HepG2 (cell line): ENCODE measurements at regions not wholly inside any gene's neighbourhood (a gene's known extent, or its start where the extent isn't known, plus 50 kb on each side); places are given as distances from the start of the nearest gene placed in this dataset.

Source experiments
- ATAC-seq: fragments of 200-7000 bp; cut with Tn5 transposase; 3 replicates; pipeline ENCODE4 v1.9.1; 2020; ENCODE audit warnings: mild to moderate bottlenecking, moderate library complexity
- BruUV-seq: library from RNA; stranded (reverse); fragments of 400-500 nt; replicated peaks from 2 replicates; lab custom pipeline; 2021; lab: Mats Ljungman, UMichigan
- CTCF ChIA-PET: fragments of 300-600 bp; formaldehyde crosslinking; extraction: SDS; loops from one replicate; lab custom pipeline; 2021; ENCODE audit warnings: low total read pairs, inconsistent platforms, low intra/inter-chr PET ratio; lab: Yijun Ruan, JAX
- POLR2A ChIA-PET: fragments of 350-600 bp; sonication (Branson Sonifier 250); formaldehyde crosslinking; loops from one replicate; lab custom pipeline; 2020; ENCODE audit warnings: antibody characterized with exemption, inconsistent platforms; lab: Yijun Ruan, JAX
- DNase-seq: peaks from one replicate; pipeline ENCODE4 v3.0.0-alpha.2; 2015; ENCODE audit warnings: low spot score
- FAIRE-seq: peaks from 3 replicates; lab custom pipeline; 2011; peaks lifted over from hg19 to GRCh38; lab: Jason Lieb, UNC
- H2AFZ ChIP-seq: one replicate; pipeline ENCODE4 v1.6.1; 2011; ENCODE audit warnings: low read length, inconsistent platforms
- H3K27ac ChIP-seq: fragments of 300-600 bp; 3 replicates; pipeline ENCODE4 v1.8.0; 2011; ENCODE audit warnings: mixed run types, mild to moderate bottlenecking, mixed read lengths, low read length, inconsistent platforms; ENCODE audit not compliant: insufficient read depth; ENCODE audit errors: extremely low read length
- H3K27me3 ChIP-seq, 2 experiments: fragments of 200-600 bp in 1 of 2; 2 replicates in 1 of 2; 3 replicates in 1 of 2; pipeline versions ENCODE4 v1.6.0 to v1.8.0; 2011; ENCODE audit warnings: low read length in 2 of 2, mild to moderate bottlenecking in 2 of 2, moderate library complexity in 2 of 2, inconsistent platforms in 1 of 2; ENCODE audit not compliant: insufficient read depth in 2 of 2, control insufficient read depth in 1 of 2
- H3K36me3 ChIP-seq, 2 experiments: fragments of 200-600 bp in 1 of 2; replicated peaks in 1 of 2; 2 replicates in 1 of 2; 3 replicates in 1 of 2; pipeline versions ENCODE4 v1.5.1 to v1.8.0; 2011; ENCODE audit warnings: low read length in 2 of 2, inconsistent platforms in 1 of 2; ENCODE audit not compliant: insufficient read depth in 2 of 2, control insufficient read depth in 1 of 2
- H3K4me1 ChIP-seq: 2 replicates; pipeline ENCODE4 v1.5.1; 2012; ENCODE audit warnings: low read length, inconsistent platforms; ENCODE audit not compliant: insufficient read depth
- H3K4me2 ChIP-seq: 2 replicates; pipeline ENCODE4 v1.6.0; 2011; ENCODE audit warnings: low read depth, low read length, inconsistent platforms
- H3K4me3 ChIP-seq, 3 experiments: fragments of 200-600 bp in 1 of 3; sonication (generic), shearing (Covaris generic) in 1 of 3; replicated peaks in 1 of 3; 2 replicates each; pipeline ENCODE4 v1.5.1; 2011 to 2016; ENCODE audit warnings: low read length in 3 of 3, inconsistent platforms in 2 of 3, low read depth in 2 of 3, mild to moderate bottlenecking in 2 of 3, control low read depth in 1 of 3, mixed read lengths in 1 of 3; ENCODE audit not compliant: insufficient read depth in 1 of 3
- H3K79me2 ChIP-seq: one replicate; pipeline ENCODE4 v1.6.1; 2011; ENCODE audit warnings: low read length, inconsistent platforms; ENCODE audit not compliant: insufficient read depth
- H3K9ac ChIP-seq: 2 replicates; pipeline ENCODE4 v1.6.0; 2011; ENCODE audit warnings: mild to moderate bottlenecking, low read depth, low read length, inconsistent platforms; ENCODE audit not compliant: insufficient read depth
- H3K9me3 ChIP-seq: 2 replicates; pipeline ENCODE4 v1.5.1; 2012; ENCODE audit warnings: mild to moderate bottlenecking, low read length
- H4K20me1 ChIP-seq: 2 replicates; pipeline ENCODE4 v1.6.0; 2011; ENCODE audit warnings: inconsistent platforms, mild to moderate bottlenecking, low read length, moderate library complexity; ENCODE audit not compliant: insufficient read depth
- DNMT1 ChIP-seq: sonication (generic); formaldehyde crosslinking; IDR thresholded peaks from 2 replicates; pipeline ENCODE4 v1.5.1; 2020; ENCODE audit warnings: mild to moderate bottlenecking, missing genetic modification reagents
- EHMT2 ChIP-seq: fragments of 200-600 bp; sonication (generic); IDR thresholded peaks from 2 replicates; pipeline ENCODE4 v1.7.0; 2017; ENCODE audit warnings: antibody characterized with exemption, low read depth, low read length, borderline replicate concordance
- HOMEZ ChIP-seq: IDR thresholded peaks from 2 replicates; pipeline ENCODE4 v1.6.1; 2016; ENCODE audit warnings: low read depth
- MED8 ChIP-seq: sonication (generic); formaldehyde crosslinking; IDR thresholded peaks from 2 replicates; pipeline ENCODE4 v1.8.1; 2023; ENCODE audit warnings: mild to moderate bottlenecking, missing genetic modification reagents; ENCODE audit not compliant: insufficient replicate concordance
- MTF2 ChIP-seq: sonication (generic); formaldehyde crosslinking; IDR thresholded peaks from 2 replicates; pipeline ENCODE4 v1.5.0; 2020; ENCODE audit warnings: missing genetic modification reagents, borderline replicate concordance
- NR2F2 ChIP-seq: IDR thresholded peaks from 2 replicates; pipeline ENCODE4 v1.6.1; 2012; ENCODE audit warnings: low read depth, inconsistent platforms, borderline replicate concordance
- POGK ChIP-seq: sonication (generic); formaldehyde crosslinking; conservative IDR thresholded peaks from 2 replicates; pipeline ENCODE4 v1.8.0; 2022; ENCODE audit warnings: mild to moderate bottlenecking, moderate library complexity, missing genetic modification reagents
- SIN3B ChIP-seq: fragments of 150-350 bp; IDR thresholded peaks from 2 replicates; pipeline ENCODE4 v1.6.1; 2014; ENCODE audit warnings: low read length
- SMARCC2 ChIP-seq: fragments of 450-650 bp; IDR thresholded peaks from 2 replicates; pipeline ENCODE4 v1.6.1; 2017; ENCODE audit warnings: antibody characterized with exemption, mild to moderate bottlenecking
- SOX13 ChIP-seq, 3 experiments: fragments of 450-650 bp in 1 of 3; sonication (generic) in 1 of 3; formaldehyde crosslinking in 1 of 3; IDR thresholded peaks in 2 of 3; conservative IDR thresholded peaks in 1 of 3; 2 replicates each; pipeline versions ENCODE4 v1.5.0 to v1.6.1; 2016 to 2020; ENCODE audit warnings: antibody characterized with exemption in 1 of 3, mild to moderate bottlenecking in 1 of 3, missing compliant biosample characterization in 1 of 3, missing genetic modification reagents in 1 of 3, moderate library complexity in 1 of 3
- TBP ChIP-seq: sonication (generic); formaldehyde crosslinking; IDR thresholded peaks from 2 replicates; pipeline ENCODE4 v1.5.0; 2020; ENCODE audit warnings: missing genetic modification reagents
- ZC3H13 ChIP-seq: sonication (generic); formaldehyde crosslinking; IDR thresholded peaks from 2 replicates; pipeline ENCODE4 v1.8.1; 2023; ENCODE audit warnings: mild to moderate bottlenecking, missing genetic modification reagents, moderate library complexity
- ZFP41 ChIP-seq: sonication (generic); formaldehyde crosslinking; IDR thresholded peaks from 2 replicates; pipeline ENCODE4 v1.4.0; 2020; ENCODE audit warnings: mild to moderate bottlenecking, missing genetic modification reagents, borderline replicate concordance
- ZNF33A ChIP-seq: sonication (generic); formaldehyde crosslinking; IDR thresholded peaks from 2 replicates; pipeline ENCODE4 v1.5.1; 2020; ENCODE audit warnings: missing genetic modification reagents, mild to moderate bottlenecking, moderate library complexity, borderline replicate concordance
- ZNF414 ChIP-seq: sonication (generic); formaldehyde crosslinking; IDR thresholded peaks from 2 replicates; pipeline ENCODE4 v1.5.0; 2020; ENCODE audit warnings: missing genetic modification reagents
- ZNF574 ChIP-seq: sonication (generic); formaldehyde crosslinking; IDR thresholded peaks from 2 replicates; pipeline ENCODE4 v1.4.0; 2020; ENCODE audit warnings: missing genetic modification reagents
- ZNF790 ChIP-seq: sonication (generic); formaldehyde crosslinking; IDR thresholded peaks from 2 replicates; pipeline ENCODE4 v1.8.0; 2022; ENCODE audit warnings: missing genetic modification reagents, mild to moderate bottlenecking, borderline replicate concordance
- WGBS: methylation state at CpG from one replicate; pipeline ENCODE4 v1.1.6; 2017; ENCODE audit warnings: low lambda C conversion rate; 5-methylcytosine and 5-hydroxymethylcytosine counted together
- in situ Hi-C: cut with HindIII; loops from 2 replicates; pipeline ENCODE4 v1.10.0; 2017; ENCODE audit warnings: low pct_unique_long_range_greater_than_20kb; ENCODE audit not compliant: extremely low pct_ligation_motif_present
- intact Hi-C: fragments of 100-400 bp; cut with micrococcal nuclease; formaldehyde crosslinking; loops from one replicate; pipeline ENCODE4 v1.10.0; 2022; ENCODE audit not compliant: unreplicated experiment

GRCh38 chr2:105451571-105452166, 52.8 kb upstream of the FHL2 start (continued):
- TF ChIP-seq MED8 (no peak), MTF2 (CRISPR knock-in tag) (no peak), ZNF574 (CRISPR knock-in tag) (no peak), DNMT1 (CRISPR knock-in tag) (no peak), TBP (CRISPR knock-in tag) (no peak), ZFP41 (CRISPR knock-in tag) (no peak), ZC3H13 (CRISPR knock-in tag) (no peak), SOX13 (IDR thresholded peaks at IDR 0.05) (no peak), SOX13 (CRISPR knock-in tag; conservative IDR thresholded peaks at IDR 0.05 in 1 of 2, IDR thresholded peaks at IDR 0.05 in 1 of 2) (no peak)

GRCh38 chr2:105450471-105450870, 51.6 kb upstream of the FHL2 start:
- CTCF ChIA-PET = no interaction called here
- FAIRE-seq = no peak
- Histone ChIP-seq H3K9ac (no peak overlapping the region), H3K79me2 (no peaks in the 10 kb centered on the region), H2AFZ (no peak overlapping the region), H3K36me3 (no peaks in the 10 kb centered on the region), H3K4me3 (no peak overlapping the region), H3K27ac (no peak overlapping the region), H3K4me2 (no peak overlapping the region), H4K20me1 (no peaks in the 10 kb centered on the region), H3K4me1 (peaks cover 10% of the 10 kb centered on the region), H3K27me3 (no peaks in the 10 kb centered on the region), H3K9me3 (no peaks in the 10 kb centered on the region)
- WGBS = 37% methylated on average over 6 of the region's 6 CpGs
- POLR2A ChIA-PET = no interaction called here
- intact Hi-C loops = no loop called here
- in situ Hi-C loops = no loop called here
- no peak for DNase-seq
- no TSS peak for BruUV-seq
- no peak for ATAC-seq
- TF ChIP-seq ZNF790 (no peak), POGK (CRISPR knock-in tag) (no peak), ZNF33A (CRISPR knock-in tag) (no peak), NR2F2 (no peak), EHMT2 (no peak), HOMEZ (no peak), SMARCC2 (no peak), ZNF414 (CRISPR knock-in tag) (no peak), SIN3B (no peak)
